H9 (cell line): ENCODE measurements at regions not wholly inside any gene's neighbourhood (a gene's known extent, or its start where the extent isn't known, plus 50 kb on each side); places are given as distances from the start of the nearest gene placed in this dataset.
A peak's percentile ranks its signal among the peaks of the same experiment; 100 is the strongest.

ENCODE experiments used
- DNase-seq: peaks from one replicate; pipeline ENCODE4 v3.0.0-alpha.2; 2017
- H2AFZ ChIP-seq: one replicate; pipeline ENCODE4 v1.6.1; 2013; ENCODE audit warnings: mild to moderate bottlenecking, low read length, control low read depth, moderate library complexity
- H2AK5ac ChIP-seq: 2 replicates; pipeline ENCODE4 v1.6.1; 2013; ENCODE audit warnings: low read length, control low read depth, mixed read lengths; ENCODE audit not compliant: insufficient read length
- H2BK120ac ChIP-seq: one replicate; pipeline ENCODE4 v1.6.1; 2013; ENCODE audit warnings: low read depth, mild to moderate bottlenecking, low read length, control low read depth, inconsistent platforms; ENCODE audit not compliant: poor library complexity, severe bottlenecking
- H2BK12ac ChIP-seq: 2 replicates; pipeline ENCODE4 v1.6.1; 2013; ENCODE audit warnings: low read length, control low read depth, mixed read lengths, low read depth; ENCODE audit not compliant: insufficient read length
- H2BK15ac ChIP-seq: 2 replicates; pipeline ENCODE4 v1.6.1; 2013; ENCODE audit warnings: low read depth, low read length, control low read depth
- H2BK20ac ChIP-seq: one replicate; pipeline ENCODE4 v1.6.1; 2013; ENCODE audit warnings: low read depth, mild to moderate bottlenecking, low read length, control low read depth, inconsistent platforms; ENCODE audit not compliant: poor library complexity, severe bottlenecking
- H2BK5ac ChIP-seq: 2 replicates; pipeline ENCODE4 v1.6.1; 2013; ENCODE audit warnings: low read length, control low read depth, mixed read lengths; ENCODE audit not compliant: insufficient read length
- H3K14ac ChIP-seq: 2 replicates; pipeline ENCODE4 v1.6.1; 2013; ENCODE audit warnings: low read length, control low read depth; ENCODE audit not compliant: insufficient read depth
- H3K18ac ChIP-seq: 2 replicates; pipeline ENCODE4 v1.6.1; 2013; ENCODE audit warnings: low read depth, mild to moderate bottlenecking, mixed read lengths, low read length, control low read depth; ENCODE audit not compliant: insufficient read length
- H3K23ac ChIP-seq: 2 replicates; pipeline ENCODE4 v1.6.1; 2013; ENCODE audit warnings: low read length, control low read depth, mixed read lengths, low read depth; ENCODE audit not compliant: insufficient read length
- H3K23me2 ChIP-seq: 2 replicates; pipeline ENCODE4 v1.6.1; 2013; ENCODE audit warnings: low read depth, mild to moderate bottlenecking, mixed read lengths, low read length, control low read depth; ENCODE audit not compliant: insufficient read length, poor library complexity, severe bottlenecking
- H3K27ac ChIP-seq: 2 replicates; pipeline ENCODE4 v1.5.1; 2013; ENCODE audit warnings: low read length, control low read depth, mixed read lengths, low read depth; ENCODE audit not compliant: insufficient read length
- H3K27me3 ChIP-seq: 2 replicates; pipeline ENCODE4 v1.6.1; 2013; ENCODE audit warnings: low read length, control low read depth, inconsistent platforms; ENCODE audit not compliant: insufficient read depth
- H3K4ac ChIP-seq: 2 replicates; pipeline ENCODE4 v1.6.1; 2013; ENCODE audit warnings: low read depth, mild to moderate bottlenecking, control low read depth, inconsistent platforms, low read length, moderate library complexity
- H3K4me1 ChIP-seq: 2 replicates; pipeline ENCODE4 v1.6.1; 2013; ENCODE audit warnings: low read length, control low read depth, inconsistent platforms; ENCODE audit not compliant: insufficient read depth
- H3K4me2 ChIP-seq: 2 replicates; pipeline ENCODE4 v1.6.1; 2013; ENCODE audit warnings: low read length, control low read depth, mixed read lengths; ENCODE audit not compliant: insufficient read length, insufficient read depth
- H3K56ac ChIP-seq: 2 replicates; pipeline ENCODE4 v1.6.1; 2013; ENCODE audit warnings: low read depth, mild to moderate bottlenecking, mixed read lengths, low read length, control low read depth; ENCODE audit not compliant: insufficient read length
- H3K79me1 ChIP-seq: 2 replicates; pipeline ENCODE4 v1.6.1; 2013; ENCODE audit warnings: low read depth, mild to moderate bottlenecking, moderate library complexity, low read length, control low read depth, inconsistent platforms; ENCODE audit not compliant: insufficient read depth, poor library complexity, severe bottlenecking
- H3K79me2 ChIP-seq: 2 replicates; pipeline ENCODE4 v1.6.1; 2013; ENCODE audit warnings: low read length, control low read depth, inconsistent platforms; ENCODE audit not compliant: insufficient read depth
- H3K9ac ChIP-seq: 2 replicates; pipeline ENCODE4 v1.6.1; 2013; ENCODE audit warnings: low read length, control low read depth, mixed read lengths; ENCODE audit not compliant: insufficient read length; ENCODE audit errors: extremely low read depth
- H3K9me3 ChIP-seq: one replicate; pipeline ENCODE4 v1.6.1; 2013; ENCODE audit warnings: low read depth, low read length, inconsistent platforms; ENCODE audit not compliant: control insufficient read depth
- H3T11ph ChIP-seq: one replicate; pipeline ENCODE4 v1.6.1; 2013; ENCODE audit warnings: mild to moderate bottlenecking, low read length, control low read depth, inconsistent platforms
- H4K20me1 ChIP-seq: one replicate; pipeline ENCODE4 v1.6.1; 2013; ENCODE audit not compliant: control insufficient read depth, insufficient read length, insufficient read depth
- H4K5ac ChIP-seq: 2 replicates; pipeline ENCODE4 v1.6.1; 2013; ENCODE audit warnings: low read depth, mild to moderate bottlenecking, mixed read lengths, low read length, control low read depth; ENCODE audit not compliant: insufficient read length
- H4K8ac ChIP-seq: replicated peaks from 2 replicates; pipeline ENCODE4 v1.6.1; 2013; ENCODE audit warnings: low read length, control low read depth, mixed read lengths, low read depth; ENCODE audit not compliant: insufficient read length
- H4K91ac ChIP-seq: 2 replicates; pipeline ENCODE4 v1.6.1; 2013; ENCODE audit warnings: low read depth, mild to moderate bottlenecking, moderate library complexity, mixed read lengths, low read length, control low read depth; ENCODE audit not compliant: insufficient read length
- H3K27ac Mint-ChIP-seq, 3 experiments: 2 replicates in 2 of 3; 3 replicates in 1 of 3; pipeline ENCODE4 v1.8.0; 2020 to 2021; ENCODE audit warnings: mixed read lengths in 3 of 3, mild to moderate bottlenecking in 1 of 3, moderate library complexity in 1 of 3
- H3K27me3 Mint-ChIP-seq: 2 replicates; pipeline ENCODE4 v1.8.0; 2021; ENCODE audit warnings: low read depth, mild to moderate bottlenecking, moderate library complexity, mixed read lengths
- H3K36me3 Mint-ChIP-seq, 3 experiments: 2 replicates in 2 of 3; 3 replicates in 1 of 3; pipeline ENCODE4 v1.8.0; 2020 to 2021; ENCODE audit warnings: low read depth in 3 of 3, mixed read lengths in 3 of 3; ENCODE audit not compliant: insufficient read depth in 1 of 3
- H3K4me1 Mint-ChIP-seq, 2 experiments: 2 replicates each; pipeline ENCODE4 v1.8.0; 2020; ENCODE audit warnings: mixed read lengths in 2 of 2
- H3K4me3 Mint-ChIP-seq, 2 experiments: 2 replicates in 1 of 2; 3 replicates in 1 of 2; pipeline ENCODE4 v1.8.0; 2020 to 2021; ENCODE audit warnings: mild to moderate bottlenecking in 2 of 2, mixed read lengths in 2 of 2, moderate library complexity in 1 of 2
- H3K9me3 Mint-ChIP-seq, 2 experiments: 2 replicates in 1 of 2; 3 replicates in 1 of 2; pipeline ENCODE4 v1.8.0; 2020; ENCODE audit warnings: mild to moderate bottlenecking in 2 of 2, mixed read lengths in 2 of 2, moderate library complexity in 1 of 2
- WGBS: extraction: QIAGEN DNeasy Blood & Tissue Kit; methylation state at CpG from one replicate; pipeline ENCODE4 v1.1.7; 2013; ENCODE audit warnings: missing lambda C conversion rate, low lambda C conversion rate, mixed read lengths; ENCODE audit not compliant: insufficient read length; ENCODE audit errors: extremely low coverage; 5-methylcytosine and 5-hydroxymethylcytosine counted together
- TF ChIP-seq, protein P1 (sequence below): fragments of 200-600 bp; sonication (generic); conservative IDR thresholded peaks from 3 replicates; pipeline ENCODE4 v1.8.0; 2021; ENCODE audit warnings: antibody characterized with exemption, mild to moderate bottlenecking

DNA sequence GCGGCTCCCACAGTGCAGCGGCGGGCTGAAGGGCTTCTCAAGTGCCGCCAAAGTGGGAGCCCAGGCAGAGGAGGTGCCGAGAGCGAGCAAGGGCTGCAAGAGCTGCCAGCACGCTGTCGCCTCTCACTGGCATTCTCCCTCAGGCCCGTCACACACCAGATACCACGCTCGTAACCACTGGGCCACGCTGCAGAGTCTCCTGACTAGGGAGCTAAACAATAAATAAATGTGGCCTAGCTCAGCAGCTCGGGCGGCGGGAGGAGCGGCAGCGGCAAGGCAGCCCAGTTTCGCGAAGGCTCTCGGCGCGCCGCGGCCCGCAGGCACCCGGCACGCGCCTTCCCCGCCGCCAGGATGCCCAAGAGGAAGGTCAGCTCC lies 55.9 kb upstream of the FAM174B start:
- Histone ChIP-seq H2AK5ac (no peak overlapping the region), H2BK20ac (no peak overlapping the region), H3K27me3 (no peaks in the 10 kb centered on the region; the same call in 1 of the 2 replicates), H3K9me3 (no peaks in the 10 kb centered on the region), H3T11ph (no peak overlapping the region), H2AFZ (no peak overlapping the region), H2BK12ac (no peak overlapping the region), H3K4me1 (no peaks in the 10 kb centered on the region; the same call in 1 of the 2 replicates), H3K56ac (no peak overlapping the region), H3K27ac (no peak overlapping the region), H4K5ac (no peak overlapping the region), H4K91ac (no peak overlapping the region), H3K79me1 (no peaks in the 10 kb centered on the region), H3K9ac (no peak overlapping the region), H3K23me2 (peaks cover 8% of the 10 kb centered on the region), H3K14ac (no peak overlapping the region), H3K4me2 (peak overlapping the region; percentile 15), H2BK15ac (no peak overlapping the region), H2BK5ac (no peak overlapping the region), H3K4ac (no peak overlapping the region), H3K79me2 (no peaks in the 10 kb centered on the region), H4K8ac (no peak overlapping the region), H4K20me1 (no peaks in the 10 kb centered on the region), H3K23ac (no peak overlapping the region), H3K18ac (no peak overlapping the region), H2BK120ac (no peak overlapping the region)
- Mint-ChIP-seq H3K36me3 (no peaks in the 10 kb centered on the region), H3K9me3 (peaks cover 0 to under 1% of the 10 kb centered on the region in 2 experiments; a peak in 1 of 5 replicates), H3K4me1 (peaks cover 23 to 30% of the 10 kb centered on the region in 2 experiments), H3K4me3 (peak overlapping the region in 1 of 2 experiments; percentile 62; a peak in 1 of 5 replicates), H3K27ac (no peak overlapping the region), H3K27me3 (peaks cover 9% of the 10 kb centered on the region)
- WGBS: no CpG with 5 or more reads among the region's 30 CpGs
- TF ChIP-seq, protein P1, sequence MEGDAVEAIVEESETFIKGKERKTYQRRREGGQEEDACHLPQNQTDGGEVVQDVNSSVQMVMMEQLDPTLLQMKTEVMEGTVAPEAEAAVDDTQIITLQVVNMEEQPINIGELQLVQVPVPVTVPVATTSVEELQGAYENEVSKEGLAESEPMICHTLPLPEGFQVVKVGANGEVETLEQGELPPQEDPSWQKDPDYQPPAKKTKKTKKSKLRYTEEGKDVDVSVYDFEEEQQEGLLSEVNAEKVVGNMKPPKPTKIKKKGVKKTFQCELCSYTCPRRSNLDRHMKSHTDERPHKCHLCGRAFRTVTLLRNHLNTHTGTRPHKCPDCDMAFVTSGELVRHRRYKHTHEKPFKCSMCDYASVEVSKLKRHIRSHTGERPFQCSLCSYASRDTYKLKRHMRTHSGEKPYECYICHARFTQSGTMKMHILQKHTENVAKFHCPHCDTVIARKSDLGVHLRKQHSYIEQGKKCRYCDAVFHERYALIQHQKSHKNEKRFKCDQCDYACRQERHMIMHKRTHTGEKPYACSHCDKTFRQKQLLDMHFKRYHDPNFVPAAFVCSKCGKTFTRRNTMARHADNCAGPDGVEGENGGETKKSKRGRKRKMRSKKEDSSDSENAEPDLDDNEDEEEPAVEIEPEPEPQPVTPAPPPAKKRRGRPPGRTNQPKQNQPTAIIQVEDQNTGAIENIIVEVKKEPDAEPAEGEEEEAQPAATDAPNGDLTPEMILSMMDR: no peak
- DNase-seq: peak; percentile 69
